Stomach (tissue), 4 donors: ENCODE measurements at regions not wholly inside any gene's neighbourhood (a gene's known extent, or its start where the extent isn't known, plus 50 kb on each side); places are given as distances from the start of the nearest gene placed in this dataset.

Experiments
- EP300 ChIP-seq: sonication (generic); formaldehyde crosslinking; IDR thresholded peaks from one replicate; pipeline ENCODE4 v1.6.1; 2017; ENCODE audit warnings: antibody characterized with exemption
- POLR2AphosphoS5 ChIP-seq, 3 donors: sonication (generic); formaldehyde crosslinking; IDR thresholded peaks; one replicate each; pipeline ENCODE4 v1.6.1; 2016; ENCODE audit warnings: antibody characterized with exemption in 3 of 3
- TF ChIP-seq, protein P1 (sequence below), 7 experiments: fragments of 450-650 bp in 4 of 7; fragments of 200-600 bp in 3 of 7; sonication (generic) in 3 of 7; IDR thresholded peaks; one replicate each; pipeline ENCODE4 v1.5.1; 2016 to 2019; ENCODE audit warnings: antibody characterized with exemption in 7 of 7, control low read depth in 2 of 7, mild to moderate bottlenecking in 1 of 7

DNA sequence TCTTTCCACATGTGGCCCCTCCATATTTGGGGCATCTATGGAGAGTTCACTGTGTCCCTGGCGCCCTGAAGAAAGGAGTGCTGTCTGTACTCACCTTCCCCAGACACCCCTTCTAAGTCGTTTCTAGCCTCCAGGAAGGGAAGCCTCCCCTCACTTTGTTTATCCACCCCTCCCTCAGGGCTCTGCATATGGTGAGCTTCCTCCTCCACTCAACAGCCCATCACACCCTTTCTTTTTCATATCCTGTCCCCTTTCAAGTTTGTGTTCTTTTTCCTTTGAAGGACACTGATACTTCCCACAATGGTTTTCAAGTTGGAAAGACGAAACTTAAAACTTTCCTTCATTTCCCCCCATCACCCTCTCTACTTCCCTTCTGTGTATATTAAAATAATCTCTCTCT lies 291.4 kb upstream of the POU3F3 start:
- TF ChIP-seq, protein P1, sequence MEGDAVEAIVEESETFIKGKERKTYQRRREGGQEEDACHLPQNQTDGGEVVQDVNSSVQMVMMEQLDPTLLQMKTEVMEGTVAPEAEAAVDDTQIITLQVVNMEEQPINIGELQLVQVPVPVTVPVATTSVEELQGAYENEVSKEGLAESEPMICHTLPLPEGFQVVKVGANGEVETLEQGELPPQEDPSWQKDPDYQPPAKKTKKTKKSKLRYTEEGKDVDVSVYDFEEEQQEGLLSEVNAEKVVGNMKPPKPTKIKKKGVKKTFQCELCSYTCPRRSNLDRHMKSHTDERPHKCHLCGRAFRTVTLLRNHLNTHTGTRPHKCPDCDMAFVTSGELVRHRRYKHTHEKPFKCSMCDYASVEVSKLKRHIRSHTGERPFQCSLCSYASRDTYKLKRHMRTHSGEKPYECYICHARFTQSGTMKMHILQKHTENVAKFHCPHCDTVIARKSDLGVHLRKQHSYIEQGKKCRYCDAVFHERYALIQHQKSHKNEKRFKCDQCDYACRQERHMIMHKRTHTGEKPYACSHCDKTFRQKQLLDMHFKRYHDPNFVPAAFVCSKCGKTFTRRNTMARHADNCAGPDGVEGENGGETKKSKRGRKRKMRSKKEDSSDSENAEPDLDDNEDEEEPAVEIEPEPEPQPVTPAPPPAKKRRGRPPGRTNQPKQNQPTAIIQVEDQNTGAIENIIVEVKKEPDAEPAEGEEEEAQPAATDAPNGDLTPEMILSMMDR (IDR thresholded peaks at IDR 0.05), result no peak
- TF ChIP-seq EP300 (no peak), POLR2AphosphoS5 (IDR thresholded peaks at IDR 0.05) (no peak)
